GM06990 (cell line): ENCODE measurements at regions not wholly inside any gene's neighbourhood (a gene's known extent, or its start where the extent isn't known, plus 50 kb on each side); places are given as distances from the start of the nearest gene placed in this dataset.

ENCODE experiments used
- DNase-seq: peaks from one replicate; pipeline ENCODE4 v3.0.0-alpha.2; 2011; ENCODE audit not compliant: insufficient read length; ENCODE audit errors: extremely low read depth
- H3K27me3 ChIP-seq: replicated peaks from 2 replicates; pipeline ENCODE4 v1.6.0; 2011; ENCODE audit warnings: low read length; ENCODE audit not compliant: control insufficient read depth, insufficient read depth
- H3K36me3 ChIP-seq: 2 replicates; pipeline ENCODE4 v1.5.1; 2011; ENCODE audit warnings: low read length; ENCODE audit not compliant: control insufficient read depth, insufficient read depth
- H3K4me3 ChIP-seq: replicated peaks from 2 replicates; pipeline ENCODE4 v1.5.1; 2011; ENCODE audit warnings: low read depth, mild to moderate bottlenecking, control low read depth, low read length
- TF ChIP-seq, protein P1 (sequence below): IDR thresholded peaks from 2 replicates; pipeline ENCODE4 v1.5.1; 2011; ENCODE audit warnings: low read length, control low read depth, mild to moderate bottlenecking, inconsistent platforms; ENCODE audit not compliant: insufficient read depth, poor library complexity, severe bottlenecking

DNA sequence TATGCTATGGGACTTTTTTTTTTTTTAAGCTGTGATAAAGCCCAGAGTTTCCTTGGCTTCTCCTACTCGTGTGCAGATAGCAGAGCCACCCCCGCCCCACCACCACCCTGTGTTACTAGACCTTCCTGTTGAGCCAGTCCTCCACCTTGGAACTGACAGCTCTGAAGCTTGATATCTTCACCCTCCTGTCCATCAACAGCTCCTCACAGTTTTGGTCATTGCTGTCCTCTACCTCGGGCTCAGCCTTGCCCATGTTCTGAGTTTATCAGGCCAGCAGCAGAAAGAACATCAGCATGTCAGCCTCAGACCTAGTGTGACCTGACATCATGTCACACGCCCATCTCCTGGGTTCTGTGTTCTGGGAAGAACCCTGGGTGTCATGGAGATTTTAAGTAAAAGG is 167.1 kb upstream of the RAI14 start:
- no peak for DNase-seq
- H3K36me3 ChIP-seq: no peaks in the 10 kb centered on the region
- TF ChIP-seq, protein P1, sequence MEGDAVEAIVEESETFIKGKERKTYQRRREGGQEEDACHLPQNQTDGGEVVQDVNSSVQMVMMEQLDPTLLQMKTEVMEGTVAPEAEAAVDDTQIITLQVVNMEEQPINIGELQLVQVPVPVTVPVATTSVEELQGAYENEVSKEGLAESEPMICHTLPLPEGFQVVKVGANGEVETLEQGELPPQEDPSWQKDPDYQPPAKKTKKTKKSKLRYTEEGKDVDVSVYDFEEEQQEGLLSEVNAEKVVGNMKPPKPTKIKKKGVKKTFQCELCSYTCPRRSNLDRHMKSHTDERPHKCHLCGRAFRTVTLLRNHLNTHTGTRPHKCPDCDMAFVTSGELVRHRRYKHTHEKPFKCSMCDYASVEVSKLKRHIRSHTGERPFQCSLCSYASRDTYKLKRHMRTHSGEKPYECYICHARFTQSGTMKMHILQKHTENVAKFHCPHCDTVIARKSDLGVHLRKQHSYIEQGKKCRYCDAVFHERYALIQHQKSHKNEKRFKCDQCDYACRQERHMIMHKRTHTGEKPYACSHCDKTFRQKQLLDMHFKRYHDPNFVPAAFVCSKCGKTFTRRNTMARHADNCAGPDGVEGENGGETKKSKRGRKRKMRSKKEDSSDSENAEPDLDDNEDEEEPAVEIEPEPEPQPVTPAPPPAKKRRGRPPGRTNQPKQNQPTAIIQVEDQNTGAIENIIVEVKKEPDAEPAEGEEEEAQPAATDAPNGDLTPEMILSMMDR: no peak

DNA sequence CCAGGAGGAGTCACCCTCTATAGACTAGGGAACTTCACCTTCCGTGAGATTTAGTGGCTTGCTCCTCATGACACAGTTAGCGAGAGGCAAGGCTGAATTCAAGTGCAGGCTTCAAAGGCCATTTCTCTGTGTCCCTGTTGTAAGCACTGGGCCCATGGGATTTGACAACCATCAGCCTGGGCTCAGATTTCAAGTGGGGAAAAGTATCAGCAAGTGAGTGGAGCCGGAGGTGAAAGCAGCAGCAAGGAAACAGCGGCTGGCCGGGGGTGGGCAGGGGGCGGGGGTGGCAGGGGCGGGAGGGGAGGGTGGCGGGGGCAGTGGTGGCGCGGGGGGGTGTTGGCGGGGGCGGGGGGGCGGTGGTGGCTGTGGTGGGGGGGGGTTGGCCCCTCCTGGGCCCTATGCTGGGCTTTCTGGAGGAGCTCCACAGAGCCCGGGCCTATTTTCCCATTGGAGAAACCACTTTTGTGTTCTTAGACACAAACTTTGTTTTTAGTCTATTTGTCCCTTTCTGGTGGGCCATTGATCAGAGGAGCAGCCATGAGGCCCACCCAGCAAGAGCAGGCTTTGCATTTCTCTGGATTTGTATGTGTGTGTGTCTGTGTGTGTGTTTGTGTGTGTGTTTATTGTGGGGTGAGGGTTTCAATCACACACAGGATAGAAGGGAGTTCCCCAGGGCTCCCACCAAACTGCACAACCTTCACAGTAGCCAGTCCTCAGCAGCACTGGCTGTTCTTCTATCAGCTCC is 165.4 kb upstream of the RAI14 start:
- DNase-seq: peak; percentile 15
- H3K27me3 ChIP-seq: no peaks in the 10 kb centered on the region
- TF ChIP-seq, protein P1: no peak
- H3K36me3 ChIP-seq: no peaks in the 10 kb centered on the region
- no peak overlapping the region for H3K4me3 ChIP-seq

More for the DNA sequence above, 167.1 kb upstream of the RAI14 start:
- H3K4me3 ChIP-seq: no peak overlapping the region
- H3K27me3 ChIP-seq: no peaks in the 10 kb centered on the region

DNA sequence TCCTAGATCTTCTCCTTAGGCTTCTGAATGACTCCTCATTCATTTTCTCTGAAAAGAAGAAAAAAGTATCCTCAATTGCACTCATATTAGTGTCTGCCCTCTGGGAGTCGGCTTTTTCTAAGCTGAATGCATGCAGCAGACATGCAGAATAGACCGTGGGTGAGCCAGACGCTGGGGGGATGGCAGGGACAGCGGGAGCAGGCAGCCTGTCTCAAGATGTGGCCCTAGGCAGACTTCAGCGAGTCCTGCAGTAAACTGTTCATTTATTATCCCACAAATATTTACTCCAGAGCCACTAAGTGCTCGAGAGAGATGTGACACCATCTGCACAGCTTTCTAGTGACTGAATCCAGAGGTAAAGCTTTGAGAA is 164.9 kb upstream of the RAI14 start:
- Histone ChIP-seq H3K4me3 (no peak overlapping the region), H3K36me3 (no peaks in the 10 kb centered on the region), H3K27me3 (no peaks in the 10 kb centered on the region)
- TF ChIP-seq, protein P1: no peak
- DNase-seq: no peak

DNA sequence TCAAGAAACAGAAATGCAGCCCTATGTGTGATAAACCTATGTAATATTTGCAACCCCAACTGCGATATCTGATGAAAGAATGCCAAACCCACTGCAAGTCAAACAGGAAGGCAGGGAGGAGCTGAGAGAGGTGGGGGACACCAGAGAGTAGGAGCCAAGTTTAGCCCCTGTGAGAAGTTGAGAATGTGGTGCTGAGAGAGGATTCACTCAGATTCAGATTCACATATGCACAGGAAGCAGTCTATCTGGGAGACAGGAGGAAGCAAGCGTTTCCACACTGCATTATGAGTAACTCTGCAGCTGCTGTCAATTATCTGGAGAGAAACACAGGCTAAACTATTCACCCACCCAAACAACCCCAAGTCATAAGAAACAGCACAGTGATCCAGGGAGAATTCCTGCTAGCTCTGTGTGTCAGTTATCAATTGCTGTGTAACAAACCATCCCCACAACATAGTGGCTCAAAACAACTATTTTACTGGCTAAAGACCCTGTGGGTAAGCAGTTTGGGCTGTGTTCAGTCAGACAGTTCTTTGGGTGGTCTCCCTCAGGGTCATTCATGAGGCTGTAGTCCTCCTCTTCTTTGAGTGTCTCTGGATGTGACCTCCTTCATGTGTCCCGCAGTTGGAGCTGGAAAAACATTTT is 161.9 kb upstream of the RAI14 start:
- H3K27me3 ChIP-seq: no peaks in the 10 kb centered on the region
- peak; percentile 43 for DNase-seq
- no peaks in the 10 kb centered on the region for H3K36me3 ChIP-seq
- TF ChIP-seq, protein P1: no peak
- no peak overlapping the region for H3K4me3 ChIP-seq

DNA sequence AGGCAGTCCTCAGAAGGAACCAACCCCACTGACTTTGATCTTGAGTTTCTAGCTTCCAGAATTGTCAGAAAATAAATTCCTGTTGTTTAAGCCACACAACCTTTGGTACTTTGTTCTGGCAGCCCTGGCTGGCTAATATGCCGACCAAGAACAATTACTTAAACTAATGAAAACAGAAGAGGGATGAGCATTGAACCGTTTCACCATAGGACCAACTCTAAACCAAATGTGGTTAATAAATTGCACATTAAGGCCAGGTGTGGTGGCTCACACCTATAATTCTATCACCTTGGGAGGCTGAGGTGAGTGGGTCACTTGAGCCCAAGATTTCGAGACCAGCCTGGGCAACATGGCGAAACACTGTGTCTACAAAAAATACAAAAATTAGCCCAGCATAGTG is 160.9 kb upstream of the RAI14 start:
- no peak overlapping the region for H3K4me3 ChIP-seq
- TF ChIP-seq, protein P1: no peak
- H3K27me3 ChIP-seq: no peaks in the 10 kb centered on the region
- no peak for DNase-seq
- H3K36me3 ChIP-seq: no peaks in the 10 kb centered on the region

DNA sequence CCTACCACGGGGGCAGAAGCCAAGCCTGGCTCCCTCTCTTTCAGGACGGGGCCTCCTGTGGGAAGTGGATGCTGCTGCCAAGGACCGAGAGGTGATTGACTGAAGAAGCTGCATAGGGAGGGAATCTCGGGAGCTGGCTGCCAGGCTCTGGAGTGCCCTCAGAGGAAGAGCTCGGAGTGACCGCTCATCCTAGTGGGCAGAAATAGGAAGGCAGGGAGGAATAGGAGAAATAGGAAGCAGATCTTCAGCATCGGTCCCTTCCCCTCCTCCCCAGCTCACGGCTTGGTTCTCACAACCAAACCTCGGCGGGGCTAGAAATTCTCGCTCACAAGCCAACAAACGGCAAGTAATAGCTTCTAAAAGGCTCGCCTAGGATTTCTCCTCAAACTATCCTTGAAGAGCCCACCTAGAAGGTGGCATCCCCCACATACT is 159.9 kb upstream of the RAI14 start:
- Histone ChIP-seq H3K36me3 (no peaks in the 10 kb centered on the region), H3K27me3 (no peaks in the 10 kb centered on the region), H3K4me3 (no peak overlapping the region)
- TF ChIP-seq, protein P1: no peak
- DNase-seq: no peak
